HG03442 (cell line): ENCODE measurements at regions not wholly inside any gene's neighbourhood (a gene's known extent, or its start where the extent isn't known, plus 50 kb on each side); places are given as distances from the start of the nearest gene placed in this dataset.
"Not testable (repeated sequence)": the region's sequence is repeated elsewhere in the genome, so short reads cannot be mapped to it uniquely, and the experiment has no call there.

ENCODE experiments used
- ATAC-seq: cut with Tn5 transposase; IDR thresholded peaks from one replicate; pipeline ENCODE4 v1.9.1; 2021; ENCODE audit warnings: mild to moderate bottlenecking, moderate library complexity; ENCODE audit not compliant: unreplicated experiment

DNA sequence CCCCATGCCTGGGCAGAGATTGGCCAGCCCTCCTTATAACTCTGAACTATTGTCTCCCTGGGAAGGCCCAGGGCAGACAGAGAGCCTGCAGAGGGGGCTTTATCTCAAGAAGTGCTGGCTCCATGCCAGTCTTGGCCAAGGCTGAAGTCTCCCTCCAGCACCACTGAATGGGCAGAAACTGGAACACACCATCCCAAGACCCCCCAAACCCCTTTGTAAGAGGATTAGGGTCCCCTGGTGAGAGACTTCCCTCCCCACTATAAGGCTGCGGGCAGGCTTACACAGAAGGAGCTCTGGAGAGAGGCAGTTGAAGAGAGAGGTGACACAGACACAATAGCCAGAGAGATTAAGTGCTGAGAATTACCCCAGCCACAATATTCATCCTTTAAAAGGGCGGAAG lies 97.2 kb downstream of the NAV1 start:
- no peak for ATAC-seq

DNA sequence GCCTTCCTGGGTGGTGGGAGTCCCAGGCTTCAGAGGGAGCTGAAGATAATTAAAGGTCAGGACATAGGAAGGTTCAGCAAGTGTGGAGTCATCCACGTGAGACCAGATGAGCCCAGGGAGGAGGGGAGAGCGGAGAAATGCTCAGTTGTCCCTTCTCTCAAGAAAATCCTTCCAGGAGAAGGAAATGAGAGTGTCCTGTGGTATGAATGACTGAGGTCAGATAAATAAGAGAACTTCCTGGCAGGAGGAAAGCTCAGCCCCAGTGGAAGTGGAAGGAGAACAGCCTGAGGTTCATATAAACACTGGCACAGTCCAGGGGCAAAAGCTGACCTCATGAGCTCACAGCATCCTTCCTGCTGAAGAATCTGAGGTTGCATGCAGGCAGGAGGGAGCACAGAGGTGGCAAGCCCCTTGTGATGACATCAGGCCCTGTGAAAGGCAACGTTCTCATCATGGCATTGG lies 97.6 kb downstream of the NAV1 start:
- no peak for ATAC-seq

DNA sequence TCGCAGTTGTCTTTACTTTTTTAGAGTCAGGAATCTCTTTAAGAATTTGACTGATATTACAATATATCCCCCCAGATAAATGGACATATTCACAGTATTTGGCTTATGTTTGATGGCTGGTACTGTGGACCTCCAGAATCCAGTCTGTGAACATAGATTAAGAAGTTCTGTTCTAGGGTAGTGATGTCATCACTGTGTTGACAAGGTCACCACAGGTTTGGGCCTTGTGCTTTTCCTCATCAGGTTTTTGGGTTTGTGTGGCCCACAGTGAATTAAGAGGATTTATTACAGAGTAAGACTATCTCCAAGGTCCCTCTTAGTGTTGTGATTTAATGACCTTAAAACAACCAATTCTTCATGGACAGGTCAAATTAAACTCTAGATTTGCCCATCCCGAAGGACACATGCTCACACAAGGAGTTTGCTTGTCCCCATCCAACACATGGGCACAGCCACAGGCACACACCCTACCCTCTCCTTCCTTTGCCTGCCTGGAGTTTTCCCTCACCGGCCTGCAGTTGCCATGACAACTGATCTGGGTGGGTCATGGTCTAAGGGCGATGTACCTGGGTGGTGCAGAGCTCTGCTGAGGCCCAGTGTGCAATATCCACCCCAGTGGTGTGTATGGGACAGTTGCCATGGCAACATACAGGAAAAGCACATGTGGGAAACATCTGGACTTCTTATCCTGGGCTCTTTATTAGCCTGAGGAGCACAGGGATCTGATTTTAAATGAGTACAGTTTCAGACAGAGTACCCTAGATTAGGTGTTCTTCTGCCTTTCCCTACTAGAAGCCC lies 98.6 kb downstream of the NAV1 start:
- ATAC-seq, result no peak

- no peak for ATAC-seq
Observed at GRCh38 chr1:201639391-201639790, 100.5 kb downstream of the NAV1 start.

- no peak for ATAC-seq
Observed at GRCh38 chr1:201639826-201640225, 100.9 kb downstream of the NAV1 start.

GRCh38 chr1:201640624-201641023 lies 101.7 kb downstream of the NAV1 start:
- ATAC-seq, result no peak

DNA sequence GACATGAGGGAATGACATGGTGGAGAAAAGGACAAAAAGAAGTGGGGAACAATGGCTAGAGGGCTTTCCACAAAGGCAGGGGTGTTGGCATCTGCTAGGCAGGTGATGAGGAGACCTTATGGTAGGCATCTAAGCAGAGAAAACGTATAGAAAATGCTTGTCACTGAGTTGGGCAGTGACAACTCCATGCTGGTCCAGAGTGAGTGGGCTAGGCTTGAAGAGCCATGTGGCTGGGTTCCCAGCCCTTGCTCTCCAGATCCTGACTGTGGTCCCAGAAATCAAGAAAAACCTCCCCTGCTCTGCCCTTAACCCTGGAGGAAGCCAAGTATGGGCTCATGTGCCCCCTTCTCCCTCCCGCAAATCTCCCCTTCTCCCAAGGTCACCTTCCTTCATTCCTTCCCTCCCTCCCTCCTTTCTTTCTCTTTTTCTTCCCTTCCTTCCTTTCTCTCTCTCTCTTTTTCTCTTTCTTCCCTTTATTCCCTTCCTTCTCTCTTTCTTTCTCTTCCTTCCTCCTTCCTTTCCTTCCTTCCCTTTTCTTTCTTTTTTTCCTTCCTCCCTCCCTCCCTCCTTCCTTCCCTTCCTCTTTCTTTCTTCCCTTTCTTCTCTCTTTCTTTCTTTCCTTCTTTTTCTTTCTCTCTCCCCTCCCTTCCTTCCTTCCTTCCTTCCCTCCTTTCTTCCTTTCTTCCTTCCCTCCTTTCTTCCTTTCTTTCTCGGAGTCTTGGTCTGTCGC lies 102.8 kb downstream of the NAV1 start:
- no peak for ATAC-seq

DNA sequence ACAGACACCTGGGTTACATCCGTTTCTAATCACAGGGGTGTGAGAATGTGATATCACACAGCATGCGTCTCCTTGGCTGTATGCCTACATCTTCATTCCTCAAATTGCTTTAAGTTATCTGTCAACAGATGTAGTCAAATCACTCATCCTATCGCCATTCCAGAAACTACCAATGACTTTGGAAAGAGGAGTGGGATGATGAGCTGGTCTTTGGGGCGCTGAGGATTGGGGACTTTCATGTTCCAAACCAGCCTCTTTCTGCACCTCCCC lies 104.8 kb downstream of the NAV1 start:
- ATAC-seq, result no peak

- no peak for ATAC-seq
Observed at GRCh38 chr1:201644197-201644596, 105.3 kb downstream of the NAV1 start.

GRCh38 chr1:201645000-201645399 lies 106.1 kb downstream of the NAV1 start:
- ATAC-seq, result not testable (repeated sequence)

DNA sequence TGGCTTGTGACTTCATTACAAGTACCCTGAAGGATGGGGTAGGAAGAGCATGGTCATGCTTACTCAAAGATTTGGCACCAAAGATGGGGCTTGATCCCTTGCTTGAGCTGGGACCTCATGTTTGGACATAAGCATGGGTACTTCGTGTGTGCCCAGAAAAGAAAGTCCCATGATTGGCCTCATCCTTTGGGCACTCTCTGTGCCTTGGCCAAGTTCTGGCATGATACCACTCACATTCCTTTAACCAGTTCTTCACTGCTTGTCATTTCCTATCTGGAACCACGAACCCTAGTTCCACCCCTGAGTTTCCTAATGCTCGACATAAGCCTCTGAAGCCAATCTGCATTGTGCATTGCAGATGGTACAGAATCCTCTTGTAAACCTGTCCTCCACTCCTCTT lies 107.0 kb downstream of the NAV1 start:
- no peak for ATAC-seq

DNA sequence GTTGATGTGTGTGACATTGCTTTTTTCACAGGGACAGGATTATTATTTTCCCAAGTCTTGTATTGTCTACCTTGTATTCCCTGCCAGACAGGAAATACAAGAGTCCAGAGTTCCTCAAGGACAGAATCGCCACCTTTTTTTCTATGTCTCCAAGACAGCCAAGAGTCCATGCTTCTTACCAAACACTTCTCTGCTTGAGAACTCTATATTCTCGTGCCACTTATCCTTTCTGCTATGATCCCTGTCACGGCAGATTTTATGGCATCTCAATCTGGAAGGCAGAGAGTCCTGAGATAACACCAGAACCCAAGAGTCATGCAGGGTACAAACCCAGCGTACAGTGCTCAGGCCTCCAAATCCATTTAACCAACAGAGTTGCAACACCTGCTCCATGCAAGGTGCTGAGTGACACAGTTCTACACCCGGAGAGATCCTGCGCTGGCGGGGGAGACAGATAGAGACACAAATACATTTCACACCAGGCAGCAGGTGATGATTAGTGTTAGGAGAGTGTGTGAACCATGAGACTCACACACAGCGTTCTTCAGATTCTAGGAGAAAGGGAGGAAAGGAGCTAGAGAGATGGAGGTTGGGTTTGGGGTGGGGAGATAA lies 107.6 kb downstream of the NAV1 start:
- no peak for ATAC-seq

DNA sequence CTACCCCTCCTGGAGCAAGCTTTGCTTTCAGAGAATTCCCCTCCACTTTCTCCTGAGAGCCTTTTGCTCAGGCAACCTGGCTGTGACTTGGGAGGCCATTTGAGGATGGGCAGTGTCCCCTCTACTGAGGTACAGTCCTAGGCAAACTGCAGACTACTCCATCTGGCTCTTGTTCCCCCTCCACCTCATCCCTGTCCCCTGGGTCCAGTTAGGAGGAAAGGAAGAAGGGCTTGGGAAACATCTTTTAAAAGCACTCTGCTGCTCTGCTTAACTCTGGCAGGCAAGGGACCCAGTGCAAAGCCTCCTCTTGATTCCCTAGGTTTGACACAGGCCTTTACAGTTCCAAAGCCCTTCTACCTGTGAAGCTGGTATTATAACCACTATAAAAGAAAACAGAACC lies 108.2 kb downstream of the NAV1 start:
- ATAC-seq, result no peak

DNA sequence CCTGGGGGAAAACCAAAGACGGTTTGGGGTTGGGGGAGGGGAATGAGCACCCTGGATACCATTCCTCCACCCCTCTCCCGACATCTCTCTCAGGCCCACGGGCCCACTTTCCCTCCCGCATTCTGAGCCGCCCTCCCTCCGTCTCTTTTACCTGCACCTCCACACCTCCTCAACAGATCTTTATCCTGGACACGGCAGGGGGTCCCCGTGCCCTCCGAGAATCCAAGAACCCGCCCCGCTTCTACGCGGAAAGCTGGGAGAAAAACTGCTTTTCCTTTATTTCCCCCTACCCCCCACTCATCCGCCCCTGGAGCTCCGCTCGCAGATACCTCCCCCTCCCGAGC lies 108.8 kb downstream of the NAV1 start:
- ATAC-seq, result no peak

- no peak for ATAC-seq
Observed at GRCh38 chr1:201648066-201648906, 109.4 kb downstream of the NAV1 start.

- ATAC-seq, result no peak
Observed at GRCh38 chr1:201648907-201649721, 110.2 kb downstream of the NAV1 start.

GRCh38 chr1:201649761-201650622 lies 111.1 kb downstream of the NAV1 start:
- ATAC-seq, result no peak

DNA sequence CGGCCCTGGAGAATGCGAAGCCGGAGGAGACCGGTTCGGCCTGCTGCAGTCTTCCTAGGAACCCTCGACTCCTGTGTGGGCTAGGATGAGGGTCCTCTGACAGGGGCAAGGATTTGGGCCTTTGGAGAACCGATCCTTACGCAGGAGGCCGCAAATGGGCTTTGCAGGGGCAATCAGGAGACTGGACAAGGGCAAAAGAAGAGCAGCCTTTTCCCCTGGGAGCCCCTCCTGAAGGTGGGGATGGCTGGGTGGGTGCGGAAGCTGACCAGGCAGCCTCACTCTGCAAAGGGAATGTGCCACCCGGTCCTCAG lies 111.7 kb downstream of the NAV1 start:
- ATAC-seq, result no peak

- ATAC-seq, result no peak
Observed at GRCh38 chr1:201652181-201652580, 113.3 kb downstream of the NAV1 start.

- no peak for ATAC-seq
Observed at GRCh38 chr1:201653233-201653632, 114.3 kb downstream of the NAV1 start.
